Dermis microvascular lymphatic vessel endothelial cell (primary cell): ENCODE measurements at regions not wholly inside any gene's neighbourhood (a gene's known extent, or its start where the extent isn't known, plus 50 kb on each side); places are given as distances from the start of the nearest gene placed in this dataset.
"Not testable (repeated sequence)": the region's sequence is repeated elsewhere in the genome, so short reads cannot be mapped to it uniquely, and the experiment has no call there.

ENCODE experiments used
- DNase-seq, 2 donors: peaks; one replicate each; pipeline versions ENCODE4 v3.0.0 to v3.0.0-alpha.2; 2010; ENCODE audit warnings: low read depth in 2 of 2

DNA sequence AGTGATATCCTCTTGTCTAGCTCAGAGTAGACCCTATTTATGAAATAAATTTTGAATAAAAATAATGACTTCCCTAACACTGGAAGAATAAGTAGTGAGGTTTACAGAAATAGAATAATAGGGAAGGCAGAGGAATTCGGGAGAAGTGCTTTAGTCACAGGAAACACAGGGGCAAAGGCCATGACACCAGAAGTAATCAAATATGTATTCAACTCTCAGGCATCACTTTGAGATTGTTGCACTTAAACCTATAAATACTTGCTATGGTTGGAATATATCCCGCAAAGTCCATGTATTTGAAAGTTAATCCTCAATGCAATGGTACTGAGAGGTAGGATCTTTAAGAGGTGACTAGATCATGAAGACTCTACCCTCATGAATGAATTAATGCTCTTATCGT lies 166.8 kb downstream of the YIPF5 start:
- no peak for DNase-seq

DNA sequence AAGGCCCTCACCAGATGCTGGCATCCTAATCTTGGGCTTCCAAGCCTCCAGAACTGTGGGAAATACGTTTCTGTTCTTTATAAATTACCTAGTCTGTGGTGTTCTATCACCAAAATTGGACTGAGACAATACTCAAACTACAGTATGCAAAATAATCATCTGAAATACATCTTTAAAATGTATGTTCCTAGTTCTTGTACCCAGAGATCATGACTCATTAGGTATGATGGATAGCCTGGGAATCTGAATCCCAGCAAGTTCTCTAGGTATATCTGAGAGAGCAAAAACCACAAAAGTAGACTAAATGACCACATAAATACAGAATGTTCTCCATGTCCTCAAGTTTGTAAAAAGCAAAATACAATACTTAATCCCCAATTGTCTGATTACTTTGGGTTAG lies 166.3 kb downstream of the YIPF5 start:
- no peak for DNase-seq

DNA sequence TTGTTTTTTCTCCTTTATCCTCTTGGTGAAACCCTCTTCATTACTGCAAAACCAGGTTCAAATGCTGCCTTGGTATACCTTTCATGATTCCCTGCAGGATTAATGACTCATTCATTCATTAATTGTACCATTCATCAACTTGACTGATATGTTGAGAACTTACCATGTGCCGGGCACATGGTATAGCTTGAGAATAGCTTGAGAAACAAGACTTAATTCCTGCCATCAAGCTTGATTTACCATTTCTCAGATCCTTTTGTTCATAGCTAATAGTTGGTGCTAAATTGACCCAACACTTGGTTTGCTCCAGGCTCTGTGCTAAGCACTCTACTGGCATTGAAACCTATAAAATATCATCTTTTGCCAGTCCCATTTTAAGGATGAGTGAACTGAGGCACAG lies 165.7 kb downstream of the YIPF5 start:
- no peak for DNase-seq

DNA sequence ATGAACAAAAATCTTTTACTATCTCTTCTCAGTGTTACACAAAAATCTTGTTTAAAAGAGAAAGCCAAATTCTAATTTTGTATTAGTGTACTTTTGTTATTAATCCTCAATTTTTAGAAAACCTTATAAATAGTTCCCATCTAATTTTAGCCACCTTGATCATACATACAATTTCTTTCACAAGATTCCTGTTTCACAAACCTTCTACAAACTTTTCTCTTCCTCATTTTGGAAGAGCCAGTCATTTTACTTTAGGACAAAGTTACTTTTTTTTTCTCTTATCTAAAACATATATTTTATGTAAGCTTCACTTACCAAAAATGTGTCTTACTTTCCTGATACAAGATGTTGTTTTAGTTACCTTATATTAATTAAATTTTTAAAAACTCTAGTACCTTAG lies 161.3 kb downstream of the YIPF5 start:
- no peak for DNase-seq

DNA sequence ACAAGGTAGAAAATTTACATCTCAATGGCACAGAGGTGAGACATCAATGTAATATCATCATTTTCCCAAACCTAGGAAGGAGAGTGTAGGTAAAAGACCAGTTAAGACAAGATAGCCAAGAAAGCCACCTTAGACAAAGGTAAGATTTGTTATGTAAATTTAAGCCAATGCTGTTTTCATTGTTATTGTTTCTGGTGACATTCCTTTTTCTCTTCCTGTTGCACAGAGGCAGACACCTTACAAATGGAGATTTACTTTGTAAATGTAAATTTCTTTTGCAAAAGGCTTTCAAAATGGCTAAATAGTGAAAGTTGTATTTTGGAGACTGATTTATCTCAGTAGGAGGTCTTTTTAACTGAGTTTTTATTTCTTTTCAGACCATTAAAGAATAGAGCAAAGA lies 159.1 kb downstream of the YIPF5 start:
- DNase-seq: no peak

GRCh38 chr5:144013816-144014215 lies 156.6 kb downstream of the YIPF5 start:
- DNase-seq: no peak

DNA sequence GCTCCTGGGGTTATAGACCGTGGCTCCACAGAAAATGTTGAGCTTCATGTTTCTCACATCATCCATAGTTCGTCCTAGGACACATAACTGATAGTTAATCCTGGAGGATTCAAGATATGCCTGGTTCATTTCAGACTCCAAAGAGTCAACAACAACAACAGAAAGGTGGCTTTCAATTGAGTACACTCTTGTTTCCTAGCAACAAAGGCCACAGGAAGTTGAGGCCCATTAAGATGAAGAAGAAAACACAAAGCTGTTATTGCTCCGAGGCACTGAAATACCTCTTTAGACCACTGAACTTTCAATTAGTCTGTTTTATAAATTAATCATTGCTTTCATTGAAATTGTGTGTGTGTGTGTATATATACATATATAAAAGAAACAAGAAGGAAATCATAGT lies 154.5 kb downstream of the YIPF5 start:
- DNase-seq: peak in 1 of 2 donors; percentile 23

- DNase-seq: no peak
Measured at GRCh38 chr5:144017119-144017518, 153.3 kb downstream of the YIPF5 start.

- no peak for DNase-seq
Measured at GRCh38 chr5:144017631-144018030, 152.8 kb downstream of the YIPF5 start.

- DNase-seq: no peak
Measured at GRCh38 chr5:144024090-144024489, 146.4 kb downstream of the YIPF5 start.

- no peak for DNase-seq
Measured at GRCh38 chr5:144024545-144024944, 145.9 kb downstream of the YIPF5 start.

DNA sequence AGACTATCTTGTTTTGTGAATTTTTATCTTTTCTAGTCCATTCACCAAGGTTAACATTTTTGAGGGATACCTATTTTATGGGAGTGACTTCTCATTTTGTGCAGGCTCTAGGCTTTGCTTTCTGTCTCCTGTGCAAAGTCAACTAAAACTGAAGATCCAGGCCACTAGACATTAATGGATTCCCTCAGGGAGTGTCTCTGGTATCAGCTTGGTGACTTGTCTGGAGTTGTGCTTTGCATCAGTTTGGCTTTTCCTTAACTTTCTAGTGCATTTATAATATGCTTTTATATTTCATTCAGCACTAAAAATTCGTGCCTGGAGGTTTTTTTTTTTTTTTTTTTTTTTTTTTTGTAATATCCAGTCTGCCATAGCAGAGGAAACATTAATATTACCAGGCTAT lies 144.2 kb downstream of the YIPF5 start:
- no peak for DNase-seq

DNA sequence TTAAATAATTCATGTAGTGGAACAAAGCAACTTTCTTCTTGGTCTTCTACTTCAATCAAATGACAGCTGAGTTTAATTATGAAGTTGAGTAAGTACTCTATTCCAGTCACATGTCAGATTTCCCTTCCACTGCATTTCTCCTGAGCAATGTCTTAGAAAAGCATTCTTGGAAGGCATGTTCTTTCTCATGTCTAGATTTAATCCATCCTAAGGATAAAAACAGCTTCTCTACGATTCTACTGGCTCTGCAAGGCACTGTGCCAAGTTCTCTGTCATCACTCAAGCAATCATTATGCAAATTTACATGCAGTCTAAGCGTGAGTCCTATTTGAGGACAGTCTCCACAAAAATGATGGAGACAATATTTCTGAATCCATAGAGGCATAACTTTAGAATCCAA lies 142.4 kb downstream of the YIPF5 start:
- no peak for DNase-seq

DNA sequence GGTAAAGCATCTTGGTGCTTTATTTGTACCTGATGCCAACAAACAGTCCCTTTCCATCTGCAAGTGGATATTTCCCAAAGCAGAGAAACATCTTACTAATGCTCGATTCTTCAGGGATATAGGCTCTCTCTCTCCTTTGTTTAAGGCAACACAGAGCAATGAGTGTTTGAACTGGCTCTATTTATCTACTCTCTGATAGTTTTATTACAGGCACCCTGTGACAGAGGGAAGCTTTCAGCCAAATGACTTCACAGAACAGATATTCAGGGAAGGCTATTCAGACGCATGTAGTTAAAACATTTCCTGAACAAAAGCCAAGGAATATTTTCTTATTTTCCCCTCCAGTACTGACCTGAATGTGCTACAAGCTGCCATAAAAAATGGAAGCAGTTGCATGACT lies 141.8 kb downstream of the YIPF5 start:
- DNase-seq: peak in 1 of 2 donors; percentile 6

- no peak for DNase-seq
Measured at GRCh38 chr5:144030904-144031303, 139.6 kb downstream of the YIPF5 start.

GRCh38 chr5:144032375-144032774 lies 138.1 kb downstream of the YIPF5 start:
- no peak for DNase-seq

- no peak for DNase-seq
Measured at GRCh38 chr5:144033486-144033885, 137.0 kb downstream of the YIPF5 start.

DNA sequence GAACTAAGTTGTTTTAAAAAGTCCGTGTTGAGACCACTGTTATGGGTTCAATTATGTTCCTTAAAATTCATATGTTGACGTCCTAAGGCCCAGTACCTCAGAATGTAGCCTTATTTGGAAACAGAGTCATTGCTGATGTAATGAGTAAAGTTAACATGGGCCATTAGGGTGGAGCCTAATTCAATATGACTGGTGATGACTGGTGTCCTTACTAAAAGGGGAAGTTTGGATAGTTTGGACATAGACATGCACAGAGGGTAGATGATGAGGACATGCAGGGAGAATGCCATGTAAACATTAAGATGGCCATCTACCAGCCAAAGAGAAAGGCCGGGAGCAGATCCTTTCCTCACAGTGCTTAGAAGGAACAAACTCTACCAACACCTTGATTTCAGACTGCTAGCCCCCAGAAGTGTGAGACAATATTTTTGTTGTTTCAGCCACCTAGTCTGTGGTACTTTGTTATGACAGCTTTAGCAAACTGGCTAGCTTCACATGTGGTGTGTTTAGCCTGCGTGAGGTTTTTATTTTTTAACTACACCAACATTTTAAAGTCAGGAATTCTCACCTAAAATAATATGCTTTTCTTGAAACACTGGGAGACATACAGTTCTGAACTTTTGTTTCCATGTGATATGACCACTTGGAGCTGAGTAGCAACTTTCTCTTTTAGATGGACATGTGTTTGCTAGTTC lies 135.3 kb downstream of the YIPF5 start:
- DNase-seq: no peak

GRCh38 chr5:144036476-144036875 lies 134.0 kb downstream of the YIPF5 start:
- no peak for DNase-seq

DNA sequence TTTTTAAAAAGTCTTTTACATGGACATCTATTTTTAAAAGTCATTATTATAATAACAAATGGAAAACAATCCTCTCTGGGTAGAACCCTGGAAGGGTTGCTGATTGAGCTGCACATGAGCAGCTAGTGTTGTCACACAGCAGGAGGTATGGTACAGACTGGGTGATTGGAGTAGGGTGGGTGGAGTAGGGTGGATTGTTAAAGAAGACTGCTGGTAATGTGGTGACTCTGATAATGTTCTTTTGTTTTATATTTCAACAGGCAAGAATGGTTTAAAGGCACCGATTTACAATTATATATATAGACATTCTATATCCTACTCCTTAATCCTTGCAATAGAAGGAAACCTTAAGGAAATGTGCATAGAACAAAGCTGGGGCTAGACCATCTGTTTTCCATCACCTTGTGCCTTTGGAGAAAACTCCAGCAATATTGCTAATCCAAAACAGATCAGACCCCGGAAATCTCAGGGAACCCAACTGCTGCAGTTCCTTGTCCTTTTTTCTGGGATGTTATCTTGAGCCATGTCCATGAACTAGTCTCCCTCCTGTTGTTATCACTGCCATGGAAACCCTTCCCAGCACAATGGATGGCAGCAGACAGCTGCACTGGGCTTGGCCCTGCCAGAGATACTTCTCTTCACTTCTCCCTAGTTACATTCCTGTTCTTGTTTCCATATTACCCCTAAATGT lies 129.7 kb downstream of the YIPF5 start:
- DNase-seq: no peak

DNA sequence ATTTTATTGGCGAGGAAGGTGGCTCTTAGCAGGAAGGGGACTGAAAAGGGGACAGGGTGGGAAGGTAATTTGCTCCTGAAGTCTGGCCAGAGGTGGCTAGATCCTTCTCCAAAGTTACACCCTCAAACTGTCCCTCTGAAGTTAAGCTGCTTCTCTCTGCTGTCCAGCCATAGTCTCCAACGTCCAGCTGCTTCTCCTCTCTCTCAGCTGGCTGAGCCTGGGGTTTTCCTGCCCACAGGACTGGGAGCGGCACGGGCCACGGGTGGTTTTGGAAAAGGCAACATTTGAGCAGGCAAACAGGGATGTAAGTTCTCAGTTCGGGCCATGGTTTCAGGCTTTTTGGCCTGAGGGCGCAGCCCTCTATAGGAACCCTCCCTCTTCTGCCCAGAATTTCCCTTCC lies 128.3 kb downstream of the YIPF5 start:
- no peak for DNase-seq

DNA sequence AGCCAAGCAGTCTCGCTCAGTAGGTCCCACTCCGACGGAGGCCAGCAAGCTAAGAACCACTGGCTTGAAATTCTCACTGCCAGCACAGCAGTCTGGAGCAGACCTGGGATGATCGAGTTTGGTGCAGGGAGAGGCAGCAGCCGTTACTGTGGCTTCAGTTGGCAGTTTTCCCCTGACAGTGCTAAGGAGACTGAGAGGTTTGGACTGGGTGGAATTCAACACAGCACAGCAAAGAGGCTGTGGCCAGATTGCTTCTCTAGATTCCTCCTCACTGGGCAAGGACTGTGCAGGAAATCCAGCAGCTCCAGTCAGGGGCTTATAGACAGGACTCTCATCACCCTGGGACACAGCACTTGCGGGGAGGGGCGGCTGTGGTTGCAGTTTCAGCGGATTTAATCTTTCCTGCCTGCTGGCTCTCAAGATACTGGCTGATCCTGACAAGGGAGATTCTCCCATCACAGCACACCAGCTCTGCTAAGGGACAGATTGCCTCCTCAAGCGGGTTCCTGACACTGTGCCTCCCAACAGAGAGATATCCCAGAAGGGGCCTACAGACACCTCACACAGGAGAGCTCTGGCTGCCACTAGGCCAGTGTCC lies 122.1 kb downstream of the YIPF5 start:
- no peak for DNase-seq

DNA sequence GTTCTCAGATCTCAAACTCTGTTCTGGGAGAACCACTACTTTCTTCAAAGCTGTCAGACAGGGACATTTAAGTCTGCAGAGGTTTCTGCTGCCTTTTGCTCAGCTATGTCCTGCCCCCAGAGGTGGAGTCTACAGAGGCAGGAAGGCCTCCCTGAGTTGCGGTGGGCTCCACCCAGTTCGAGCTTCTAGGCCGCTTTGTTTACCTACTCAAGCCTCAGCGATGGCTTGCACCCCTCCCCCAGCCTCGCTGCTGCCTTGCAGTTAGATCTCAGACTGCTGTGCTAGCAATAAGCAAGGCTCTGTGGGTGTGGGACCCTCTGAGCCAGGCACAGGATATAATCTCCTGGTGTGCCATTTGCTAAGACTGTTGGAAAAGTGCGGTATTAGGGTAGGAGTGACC lies 115.1 kb downstream of the YIPF5 start:
- not testable (repeated sequence) for DNase-seq
